Common myeloid progenitor, CD34-positive (primary cell): ENCODE measurements at regions not wholly inside any gene's neighbourhood (a gene's known extent, or its start where the extent isn't known, plus 50 kb on each side); places are given as distances from the start of the nearest gene placed in this dataset.

ENCODE experiments used
- CTCF ChIA-PET: fragments of 350-600 bp; sonication (Branson Sonifier 250); formaldehyde crosslinking; loops from one replicate; lab custom pipeline; 2021; ENCODE audit warnings: antibody characterized with exemption; lab: Charles Lee
- POLR2A ChIA-PET: fragments of 350-600 bp; sonication (Branson Sonifier 250); formaldehyde crosslinking; loops from one replicate; lab custom pipeline; 2021; ENCODE audit warnings: antibody characterized with exemption; lab: Charles Lee
- DNase-seq, 3 donors: peaks; one replicate each; pipeline versions ENCODE4 v3.0.0 to v3.0.0-alpha.2; 2013
- H3K27ac ChIP-seq, 2 experiments: 1 replicate in 1 of 2; 2 replicates in 1 of 2; pipeline ENCODE4 v1.7.0; 2013; ENCODE audit warnings: inconsistent platforms in 2 of 2, low read length in 2 of 2, mild to moderate bottlenecking in 2 of 2, low read depth in 1 of 2, moderate library complexity in 1 of 2; ENCODE audit not compliant: severe bottlenecking in 2 of 2, insufficient read depth in 1 of 2, poor library complexity in 1 of 2
- H3K27me3 ChIP-seq, 5 experiments: replicated peaks in 2 of 5; 1 replicate in 3 of 5; 2 replicates in 2 of 5; pipeline versions ENCODE4 v1.6.1 to v1.7.0; 2013; ENCODE audit warnings: low read length in 4 of 5, mild to moderate bottlenecking in 2 of 5, moderate library complexity in 2 of 5, inconsistent platforms in 1 of 5; ENCODE audit not compliant: insufficient read depth in 5 of 5, control insufficient read depth in 4 of 5
- H3K36me3 ChIP-seq, 4 experiments: 1 replicate in 2 of 4; 2 replicates in 2 of 4; pipeline versions ENCODE4 v1.6.1 to v1.7.0; 2013; ENCODE audit warnings: low read length in 3 of 4, control low read depth in 1 of 4, mild to moderate bottlenecking in 1 of 4; ENCODE audit not compliant: control insufficient read depth in 4 of 4, insufficient read depth in 4 of 4
- H3K4me1 ChIP-seq, 4 experiments: 1 replicate in 3 of 4; 2 replicates in 1 of 4; pipeline versions ENCODE4 v1.6.1 to v1.7.1; 2013; ENCODE audit warnings: low read length in 3 of 4, mild to moderate bottlenecking in 3 of 4, control low read depth in 1 of 4, inconsistent platforms in 1 of 4, moderate library complexity in 1 of 4; ENCODE audit not compliant: control insufficient read depth in 4 of 4, insufficient read depth in 4 of 4; ENCODE audit errors: control extremely low read depth in 1 of 4
- H3K4me3 ChIP-seq, 7 experiments: 1 replicate in 4 of 7; 2 replicates in 3 of 7; pipeline versions ENCODE4 v1.5.1 to v1.7.0; 2013; ENCODE audit warnings: mild to moderate bottlenecking in 7 of 7, low read length in 6 of 7, moderate library complexity in 6 of 7, inconsistent platforms in 2 of 7, low read depth in 2 of 7, control low read depth in 1 of 7; ENCODE audit not compliant: insufficient read depth in 4 of 7, control insufficient read depth in 1 of 7; ENCODE audit errors: extremely low read depth in 1 of 7
- H3K9me3 ChIP-seq, 5 experiments: 1 replicate in 4 of 5; 2 replicates in 1 of 5; pipeline versions ENCODE4 v1.6.1 to v1.7.1; 2013; ENCODE audit warnings: low read length in 4 of 5, mild to moderate bottlenecking in 2 of 5, inconsistent platforms in 1 of 5, low read depth in 1 of 5, moderate library complexity in 1 of 5; ENCODE audit not compliant: control insufficient read depth in 4 of 5, insufficient read depth in 2 of 5; ENCODE audit errors: control extremely low read depth in 1 of 5
- WGBS: methylation state at CpG from one replicate; pipeline ENCODE4 v1.1.5; 2013; ENCODE audit not compliant: insufficient coverage; 5-methylcytosine and 5-hydroxymethylcytosine counted together

GRCh38 chr20:20956513-20956931, 149.6 kb downstream of the LINC00237 start:
- no peaks in the 10 kb centered on the region for H3K4me1 ChIP-seq
- CTCF ChIA-PET: no interaction called here
- WGBS: 83% methylated on average over 10 of the region's 12 CpGs
- H3K9me3 ChIP-seq: peaks cover 0 to 2% (median 0%) of the 10 kb centered on the region in 5 experiments
- H3K27ac ChIP-seq: no peak overlapping the region
- H3K36me3 ChIP-seq: no peaks in the 10 kb centered on the region
- DNase-seq: no peak
- POLR2A ChIA-PET: no interaction called here
- peaks cover 0 to 40% (median 10%) of the 10 kb centered on the region in 5 experiments for H3K27me3 ChIP-seq
- H3K4me3 ChIP-seq: no peak overlapping the region

DNA sequence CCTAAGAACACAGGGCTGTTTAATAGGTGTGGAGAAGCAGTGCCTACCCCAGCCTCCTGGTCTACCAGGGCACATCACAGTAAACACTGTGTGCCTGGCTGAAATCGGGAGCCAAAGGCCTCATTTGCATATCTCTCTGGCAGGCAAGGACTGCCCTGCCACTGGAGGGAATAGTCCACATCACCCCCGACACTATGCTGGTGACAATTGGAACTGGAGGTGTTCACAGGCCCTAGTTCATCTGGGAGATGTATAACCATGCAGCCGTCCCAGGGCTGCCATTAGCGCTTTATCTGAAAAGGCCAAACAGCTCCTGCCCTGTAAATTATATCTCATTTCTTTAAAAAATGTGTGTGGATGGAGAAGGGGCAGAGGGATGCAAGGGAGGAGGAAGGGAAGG, 150.3 kb downstream of the LINC00237 start:
- Histone ChIP-seq H3K9me3 (peaks cover 0 to 2% (median 0%) of the 10 kb centered on the region in 5 experiments), H3K27me3 (peaks cover 0 to 44% (median 10%) of the 10 kb centered on the region in 5 experiments), H3K36me3 (no peaks in the 10 kb centered on the region), H3K27ac (no peak overlapping the region), H3K4me3 (no peak overlapping the region), H3K4me1 (no peaks in the 10 kb centered on the region)
- ChIA-PET CTCF (no interaction called here), POLR2A (no interaction called here)
- no peak for DNase-seq
- 71% methylated on average over 2 of the region's 4 CpGs for WGBS

DNA sequence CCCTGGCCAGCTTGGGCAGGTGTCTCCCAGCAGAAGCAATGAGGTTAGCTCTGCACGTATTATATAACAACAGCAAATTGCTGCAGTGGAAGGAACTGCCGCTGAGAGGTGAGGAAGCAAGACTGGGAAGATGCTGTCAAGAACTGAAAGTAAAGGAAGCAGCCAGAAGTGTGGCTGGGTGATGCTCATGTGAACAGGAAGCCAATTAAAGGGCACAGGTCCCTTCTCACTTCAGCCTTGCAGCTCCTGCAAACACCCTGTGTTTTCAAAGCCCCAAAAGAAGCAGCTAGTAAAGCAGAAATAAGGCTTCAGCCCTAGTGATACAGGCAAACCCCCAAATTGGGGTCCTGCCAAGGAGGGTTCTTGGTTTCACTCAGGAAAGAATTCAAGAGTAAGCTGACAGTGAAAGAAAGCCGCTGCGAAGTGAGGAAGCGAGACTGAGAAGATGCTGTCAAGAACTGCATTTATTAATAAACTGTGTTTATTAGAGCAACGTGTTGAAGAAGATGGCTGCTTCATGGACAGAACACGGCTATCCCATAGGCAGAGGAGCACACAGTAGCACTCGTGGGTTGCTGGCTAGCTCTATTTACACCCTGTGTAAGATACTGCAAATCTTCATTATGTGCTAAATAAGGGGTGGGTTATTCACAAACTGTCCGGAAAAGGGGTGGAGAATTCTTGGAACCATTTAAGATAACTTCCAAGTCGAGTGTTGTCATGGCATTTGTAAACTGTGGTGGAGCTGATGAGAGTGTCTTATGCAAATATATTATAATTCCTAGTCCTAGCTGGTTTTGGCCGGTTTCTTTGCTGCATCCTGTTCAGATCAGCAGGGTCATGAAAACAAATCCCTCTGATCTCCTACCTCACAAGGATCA, 152.2 kb downstream of the LINC00237 start:
- Histone ChIP-seq H3K27ac (no peak overlapping the region), H3K4me3 (no peak overlapping the region), H3K36me3 (no peaks in the 10 kb centered on the region), H3K4me1 (no peaks in the 10 kb centered on the region), H3K27me3 (peaks cover 0 to 49% (median 10%) of the 10 kb centered on the region in 5 experiments), H3K9me3 (no peaks in the 10 kb centered on the region)
- ChIA-PET POLR2A (no interaction called here), CTCF (interaction anchor here (1.0 to 1.4 kb wide), 2 partner anchors 15 to 94 kb away, joined by 3 to 4 read pairs; no protein-coding TSS in a partner anchor)
- no peak for DNase-seq
- 78% methylated on average over 6 of the region's 11 CpGs for WGBS

DNA sequence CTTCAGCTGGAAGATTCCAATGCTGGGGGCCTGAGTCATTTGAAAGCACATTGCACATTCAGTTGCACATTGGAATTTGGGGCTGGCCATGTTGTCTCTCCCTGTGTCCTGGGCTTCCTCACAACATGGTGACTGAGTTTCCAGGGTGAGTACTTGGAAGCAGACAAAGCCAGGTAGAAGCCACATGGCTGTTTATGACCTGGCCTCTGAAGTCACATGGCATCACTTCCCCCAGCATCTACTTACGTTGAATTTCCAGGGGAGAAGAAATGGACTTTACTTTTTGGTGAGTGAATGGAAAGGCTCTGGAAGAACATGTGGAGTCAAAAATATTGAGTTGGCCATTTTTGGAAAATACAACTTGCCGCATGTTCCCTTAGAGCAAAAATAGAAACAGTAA, 155.5 kb downstream of the LINC00237 start:
- Histone ChIP-seq H3K4me3 (no peak overlapping the region), H3K9me3 (peaks cover 0 to 8% (median 0%) of the 10 kb centered on the region in 5 experiments), H3K36me3 (no peaks in the 10 kb centered on the region), H3K27me3 (peaks cover 0 to 31% (median 6%) of the 10 kb centered on the region in 5 experiments), H3K4me1 (no peaks in the 10 kb centered on the region), H3K27ac (no peak overlapping the region)
- ChIA-PET CTCF (no interaction called here), POLR2A (no interaction called here)
- 100% methylated on average over 2 of the region's 2 CpGs for WGBS
- DNase-seq: no peak

DNA sequence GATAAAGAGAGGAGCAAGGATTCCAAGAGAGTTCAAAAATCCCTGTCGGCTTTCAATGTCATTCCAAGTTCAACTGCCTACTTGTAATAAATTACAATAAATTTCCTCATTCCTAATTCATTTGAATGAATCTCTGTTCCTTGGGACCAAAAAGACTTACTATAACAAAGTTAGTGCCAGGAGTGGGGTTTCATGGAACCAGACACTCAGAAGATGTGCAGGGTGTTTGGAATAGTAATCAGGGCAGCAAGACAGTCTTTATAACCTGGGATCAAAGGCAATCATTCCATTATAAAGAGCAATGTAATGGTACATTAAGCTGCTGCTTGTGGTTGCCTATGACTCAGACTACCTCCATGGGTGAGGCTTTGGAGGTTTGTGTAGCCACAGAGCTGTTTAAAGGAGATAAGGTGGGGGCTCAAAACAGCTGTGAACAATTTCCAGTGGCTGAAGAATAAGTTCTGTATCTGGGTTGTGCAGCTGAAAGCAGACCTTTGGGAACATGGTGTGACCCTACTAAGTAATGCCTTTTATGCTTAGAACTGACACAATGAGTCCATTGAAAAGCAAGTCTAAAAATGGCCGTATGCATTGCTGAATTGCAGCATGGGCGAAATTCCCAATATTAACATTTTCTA, 159.9 kb downstream of the LINC00237 start:
- ChIA-PET POLR2A (no interaction called here), CTCF (no interaction called here)
- DNase-seq: peak; percentile 31 to 76 (median 66)
- Histone ChIP-seq H3K27ac (no peak overlapping the region), H3K9me3 (peaks cover 0 to 11% (median 0%) of the 10 kb centered on the region in 5 experiments), H3K4me3 (no peak overlapping the region), H3K27me3 (peaks cover 0 to 9% (median 5%) of the 10 kb centered on the region in 5 experiments), H3K4me1 (no peaks in the 10 kb centered on the region), H3K36me3 (no peaks in the 10 kb centered on the region)
- 100% methylated on average over 1 of the region's 3 CpGs for WGBS

GRCh38 chr20:20941468-20941889, 164.7 kb downstream of the LINC00237 start:
- Histone ChIP-seq H3K9me3 (peaks cover 0 to 9% (median 0%) of the 10 kb centered on the region in 5 experiments), H3K4me1 (no peaks in the 10 kb centered on the region), H3K27ac (no peak overlapping the region), H3K4me3 (no peak overlapping the region), H3K27me3 (peaks cover 0 to 7% (median under 1%) of the 10 kb centered on the region in 5 experiments), H3K36me3 (no peaks in the 10 kb centered on the region)
- 100% methylated on average over 2 of the region's 2 CpGs for WGBS
- DNase-seq: no peak
- POLR2A ChIA-PET: no interaction called here
- CTCF ChIA-PET: no interaction called here

- POLR2A ChIA-PET: no interaction called here
- Histone ChIP-seq H3K36me3 (no peaks in the 10 kb centered on the region), H3K27ac (no peak overlapping the region), H3K27me3 (peaks cover 0 to 6% (median 3%) of the 10 kb centered on the region in 5 experiments), H3K4me1 (no peaks in the 10 kb centered on the region), H3K9me3 (no peaks in the 10 kb centered on the region), H3K4me3 (no peak overlapping the region)
- WGBS: 78% methylated on average over 3 of the region's 3 CpGs
- peak in 1 of 3 donors; percentile 4 for DNase-seq
- CTCF ChIA-PET: no interaction called here
These were observed 167.2 kb downstream of the LINC00237 start for GRCh38 chr20:20939006-20939405.
